AG04449 (cell line): ENCODE measurements at regions not wholly inside any gene's neighbourhood (a gene's known extent, or its start where the extent isn't known, plus 50 kb on each side); places are given as distances from the start of the nearest gene placed in this dataset.
"Not testable (repeated sequence)": the region's sequence is repeated elsewhere in the genome, so short reads cannot be mapped to it uniquely, and the experiment has no call there.

ENCODE experiments used
- CTCF ChIA-PET: fragments of 350-600 bp; formaldehyde crosslinking; extraction: SDS; loops from one replicate; lab custom pipeline; 2021; ENCODE audit warnings: antibody characterized with exemption; lab: Yijun Ruan, JAX
- POLR2A ChIA-PET: fragments of 400-600, 350-600 bp; formaldehyde crosslinking; extraction: SDS; loops from one replicate; lab custom pipeline; 2020; ENCODE audit warnings: antibody characterized with exemption, inconsistent platforms; lab: Yijun Ruan, JAX
- DNase-seq: peaks from one replicate; pipeline ENCODE4 v3.0.0-alpha.2; 2010; ENCODE audit warnings: low read depth, low spot score
- H3K4me3 ChIP-seq: 2 replicates; pipeline ENCODE4 v1.5.1; 2011; ENCODE audit warnings: low read depth, mild to moderate bottlenecking, control low read depth, low read length
- TF ChIP-seq, protein P1 (sequence below): IDR thresholded peaks from one replicate; pipeline ENCODE4 v1.5.1; 2011; ENCODE audit warnings: mild to moderate bottlenecking, moderate library complexity, low read length, control low read depth, inconsistent platforms; ENCODE audit not compliant: insufficient read depth; ENCODE audit errors: missing control alignments

GRCh38 chr2:216754812-216755211 lies 59.5 kb upstream of the IGFBP5 start:
- CTCF ChIA-PET: interaction anchor here (1.2 to 1.8 kb wide), 2 partner anchors 43 to 412 kb away, joined by 3 read pairs; no protein-coding TSS in a partner anchor
- TF ChIP-seq, protein P1, sequence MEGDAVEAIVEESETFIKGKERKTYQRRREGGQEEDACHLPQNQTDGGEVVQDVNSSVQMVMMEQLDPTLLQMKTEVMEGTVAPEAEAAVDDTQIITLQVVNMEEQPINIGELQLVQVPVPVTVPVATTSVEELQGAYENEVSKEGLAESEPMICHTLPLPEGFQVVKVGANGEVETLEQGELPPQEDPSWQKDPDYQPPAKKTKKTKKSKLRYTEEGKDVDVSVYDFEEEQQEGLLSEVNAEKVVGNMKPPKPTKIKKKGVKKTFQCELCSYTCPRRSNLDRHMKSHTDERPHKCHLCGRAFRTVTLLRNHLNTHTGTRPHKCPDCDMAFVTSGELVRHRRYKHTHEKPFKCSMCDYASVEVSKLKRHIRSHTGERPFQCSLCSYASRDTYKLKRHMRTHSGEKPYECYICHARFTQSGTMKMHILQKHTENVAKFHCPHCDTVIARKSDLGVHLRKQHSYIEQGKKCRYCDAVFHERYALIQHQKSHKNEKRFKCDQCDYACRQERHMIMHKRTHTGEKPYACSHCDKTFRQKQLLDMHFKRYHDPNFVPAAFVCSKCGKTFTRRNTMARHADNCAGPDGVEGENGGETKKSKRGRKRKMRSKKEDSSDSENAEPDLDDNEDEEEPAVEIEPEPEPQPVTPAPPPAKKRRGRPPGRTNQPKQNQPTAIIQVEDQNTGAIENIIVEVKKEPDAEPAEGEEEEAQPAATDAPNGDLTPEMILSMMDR: no peak

GRCh38 chr2:216754336-216754735 lies 59.0 kb upstream of the IGFBP5 start:
- POLR2A ChIA-PET: no interaction called here

More at GRCh38 chr2:216754812-216755211, 59.5 kb upstream of the IGFBP5 start:
- no peak for DNase-seq
- no peak overlapping the region for H3K4me3 ChIP-seq
- POLR2A ChIA-PET: no interaction called here

DNA sequence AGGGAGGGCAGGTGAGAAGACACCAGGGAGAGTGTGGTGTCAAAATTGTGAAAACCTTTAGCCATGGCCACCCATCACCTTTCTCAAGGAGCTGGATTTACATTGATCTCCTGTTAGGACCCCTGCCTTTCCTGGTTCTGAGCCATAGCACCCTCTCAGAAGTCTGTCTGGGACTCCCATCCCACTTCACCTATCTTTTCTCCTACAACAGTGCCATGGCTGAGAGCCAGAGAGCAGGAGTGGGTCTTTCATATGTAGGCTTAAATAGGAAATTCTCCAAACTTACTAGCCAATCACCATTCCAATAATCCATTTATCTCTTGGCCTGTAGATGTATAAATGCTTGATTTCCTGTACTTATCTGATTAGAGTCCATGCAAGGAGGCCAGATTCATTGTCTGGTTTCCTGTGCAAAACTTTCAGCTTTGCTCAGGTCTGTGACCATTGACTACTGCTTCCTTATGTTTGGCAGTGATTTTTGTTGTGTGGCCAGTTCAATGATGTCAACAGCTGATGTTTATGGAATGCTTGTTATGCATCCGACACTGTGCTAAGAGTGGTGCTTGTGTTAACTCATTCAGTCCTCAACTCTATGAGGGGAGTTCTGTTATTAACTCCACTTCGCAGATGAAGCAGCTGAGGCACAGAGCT lies 57.6 kb upstream of the IGFBP5 start:
- ChIA-PET POLR2A (no interaction called here), CTCF (interaction anchor here (1.1 kb wide), 1 partner anchor 36 kb away, joined by 3 read pairs; no protein-coding TSS in a partner anchor)
- TF ChIP-seq, protein P1: no peak
- no peak overlapping the region for H3K4me3 ChIP-seq
- DNase-seq: no peak

More at GRCh38 chr2:216754336-216754735, 59.0 kb upstream of the IGFBP5 start:
- CTCF ChIA-PET: interaction anchor here (1.1 to 1.8 kb wide), 3 partner anchors 38 to 412 kb away, joined by 3 read pairs; no protein-coding TSS in a partner anchor
- H3K4me3 ChIP-seq: no peak overlapping the region
- no peak for DNase-seq
- TF ChIP-seq, protein P1: no peak

GRCh38 chr2:216750750-216751149 lies 55.4 kb upstream of the IGFBP5 start:
- H3K4me3 ChIP-seq, DNase-seq, CTCF ChIA-PET, POLR2A ChIA-PET: not testable (repeated sequence)

DNA sequence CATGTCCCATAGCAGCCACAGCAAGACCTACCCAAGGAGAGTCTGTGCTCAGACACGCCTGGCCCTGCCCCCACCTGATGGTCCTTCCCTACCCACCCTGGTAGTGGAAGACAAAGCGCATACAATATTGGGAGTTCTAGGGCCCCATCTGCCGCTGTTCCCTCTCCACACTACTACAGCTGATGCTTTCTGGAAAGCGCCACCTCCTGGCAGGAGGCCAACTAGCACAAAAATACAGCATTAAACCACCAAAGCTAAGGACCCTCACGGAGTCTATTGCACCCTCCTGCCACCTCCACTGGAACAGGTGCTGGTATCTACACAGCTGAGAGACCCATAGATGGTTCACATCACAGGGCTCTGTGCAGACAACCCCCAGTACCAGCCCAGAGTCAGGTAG lies 50.9 kb upstream of the IGFBP5 start:
- POLR2A ChIA-PET, H3K4me3 ChIP-seq, DNase-seq: not testable (repeated sequence)
- CTCF ChIA-PET: interaction anchor here (1.1 kb wide), 1 partner anchor 12 kb away, joined by 3 read pairs; no protein-coding TSS in a partner anchor

DNA sequence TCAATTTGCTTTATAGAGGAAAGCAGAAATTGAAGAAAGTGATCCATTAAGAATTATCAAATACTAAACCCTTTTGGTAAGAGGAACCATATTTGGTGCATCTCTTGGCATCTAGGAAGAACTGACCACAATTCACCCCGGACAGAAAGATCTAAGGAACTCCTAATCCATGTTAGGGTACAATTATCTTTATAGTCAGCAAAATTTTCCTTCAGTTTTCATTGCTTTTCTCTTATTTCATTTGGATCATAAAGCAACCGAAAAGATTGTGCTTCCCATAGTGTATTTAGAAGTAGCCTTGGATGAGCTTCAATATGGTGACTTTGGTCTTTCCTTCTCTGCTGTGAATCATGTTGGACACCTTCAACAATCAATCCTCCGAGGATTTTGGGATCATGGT lies 50.1 kb upstream of the IGFBP5 start:
- TF ChIP-seq, protein P1: no peak
- ChIA-PET POLR2A (no interaction called here), CTCF (no interaction called here)

More for the DNA sequence above, 50.1 kb upstream of the IGFBP5 start:
- H3K4me3 ChIP-seq: no peak overlapping the region
- no peak for DNase-seq
